HG03442 (cell line): ENCODE measurements at regions not wholly inside any gene's neighbourhood (a gene's known extent, or its start where the extent isn't known, plus 50 kb on each side); places are given as distances from the start of the nearest gene placed in this dataset.
A peak's percentile ranks its signal among the peaks of the same experiment; 100 is the strongest.

Experiments used
- ATAC-seq: cut with Tn5 transposase; IDR thresholded peaks from one replicate; pipeline ENCODE4 v1.9.1; 2021; ENCODE audit warnings: mild to moderate bottlenecking, moderate library complexity; ENCODE audit not compliant: unreplicated experiment

DNA sequence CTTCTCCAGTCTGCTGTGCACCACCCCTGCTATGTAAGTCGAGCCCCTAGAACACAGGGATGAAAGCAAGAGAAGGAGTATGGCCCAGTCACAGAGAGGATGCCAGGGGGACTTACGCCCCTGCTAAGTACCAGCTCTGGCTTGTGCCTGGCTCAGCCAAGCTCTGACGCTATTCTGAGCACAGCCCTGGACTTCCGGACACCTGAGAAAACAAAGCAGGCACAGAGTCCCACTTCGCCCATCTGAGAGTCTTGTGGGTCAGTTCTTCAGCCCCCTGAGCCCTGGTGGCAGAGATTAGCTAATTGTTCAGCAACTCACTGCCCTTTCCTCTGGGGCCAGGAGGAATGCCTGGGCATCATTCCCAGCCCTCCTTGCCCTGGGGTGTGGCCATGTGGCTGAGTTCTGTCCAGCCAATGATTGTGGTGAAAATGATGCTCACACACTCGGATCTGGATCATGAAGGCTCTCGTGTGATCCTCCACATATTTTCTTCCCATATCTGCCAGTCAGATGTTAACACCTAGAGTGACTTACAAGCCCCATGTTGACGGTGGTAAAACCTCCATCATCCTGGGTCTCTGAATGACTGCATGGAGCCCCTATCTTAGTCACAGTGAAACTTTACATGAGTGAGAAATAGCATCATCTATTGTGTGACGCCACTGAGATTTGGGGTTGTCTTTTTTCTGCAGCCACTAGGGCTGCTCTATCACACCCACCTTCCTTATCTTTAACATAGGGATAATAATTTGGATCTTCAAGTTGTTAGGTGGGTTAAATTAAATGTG lies 105.7 kb downstream of the TPRA1 start:
- no peak for ATAC-seq

DNA sequence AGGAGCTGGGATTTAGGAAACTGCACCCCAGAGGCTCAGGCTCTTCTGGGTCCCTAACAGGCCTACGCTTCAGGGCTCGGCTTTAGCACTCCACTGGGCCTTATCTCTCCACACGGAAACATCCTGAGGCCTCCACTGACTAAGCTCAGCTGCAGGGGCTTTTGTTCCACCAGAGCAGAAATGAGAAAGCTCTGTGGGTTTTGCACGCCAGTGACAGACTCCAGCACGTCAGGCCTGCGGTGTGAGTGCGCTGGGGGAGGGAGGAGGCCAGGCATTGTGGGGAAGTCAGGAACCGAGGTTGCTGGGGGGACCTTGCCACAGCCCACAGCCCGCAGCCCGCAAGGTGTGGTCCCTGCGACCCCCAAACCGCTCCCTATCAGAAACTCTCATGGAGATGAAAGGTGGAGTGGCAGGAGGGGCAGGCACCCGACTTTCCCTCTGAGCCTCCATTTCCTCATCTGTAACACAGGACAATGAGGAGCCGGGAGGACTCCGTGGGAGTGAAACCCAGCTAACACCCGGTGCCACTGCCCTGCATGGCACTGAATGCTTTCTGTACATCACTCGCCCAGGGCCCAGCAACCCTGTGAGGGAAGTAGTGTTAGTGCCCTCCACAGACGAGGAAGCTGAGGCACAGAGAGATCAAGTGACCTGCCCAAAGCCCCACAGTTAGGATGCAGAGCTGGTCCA lies 106.5 kb downstream of the TPRA1 start:
- peak; percentile 59 for ATAC-seq

DNA sequence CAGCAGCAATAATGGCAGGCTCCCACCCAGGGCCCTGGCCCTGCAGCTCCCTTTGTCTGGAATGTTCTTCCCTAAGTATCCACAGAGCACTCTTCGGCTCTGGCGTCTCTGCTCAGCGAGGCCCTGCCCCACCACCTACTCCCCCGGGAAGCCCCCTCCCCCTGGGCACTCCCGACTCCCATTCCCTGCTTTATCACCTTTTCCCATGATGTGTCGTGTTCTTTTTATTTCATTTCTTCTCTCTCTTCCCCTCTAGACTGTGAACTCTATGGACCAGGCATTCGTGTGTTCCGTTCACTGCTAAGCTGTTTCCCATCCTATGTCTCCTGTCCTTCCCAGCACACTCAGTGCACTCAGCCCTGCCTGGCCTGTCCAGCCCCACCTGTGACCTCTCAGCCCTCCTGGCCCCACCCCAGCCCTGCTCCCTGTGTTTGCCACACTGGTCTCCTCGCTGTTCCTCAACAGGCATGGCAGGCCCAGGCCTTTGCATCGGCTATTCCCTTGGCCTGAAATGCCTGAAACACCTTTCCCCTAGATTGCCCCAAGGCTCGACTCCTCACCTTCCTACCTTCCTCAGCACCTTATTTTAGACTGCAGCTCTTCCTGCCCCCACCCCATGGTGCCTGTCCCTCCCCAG lies 107.4 kb downstream of the TPRA1 start:
- ATAC-seq: no peak

DNA sequence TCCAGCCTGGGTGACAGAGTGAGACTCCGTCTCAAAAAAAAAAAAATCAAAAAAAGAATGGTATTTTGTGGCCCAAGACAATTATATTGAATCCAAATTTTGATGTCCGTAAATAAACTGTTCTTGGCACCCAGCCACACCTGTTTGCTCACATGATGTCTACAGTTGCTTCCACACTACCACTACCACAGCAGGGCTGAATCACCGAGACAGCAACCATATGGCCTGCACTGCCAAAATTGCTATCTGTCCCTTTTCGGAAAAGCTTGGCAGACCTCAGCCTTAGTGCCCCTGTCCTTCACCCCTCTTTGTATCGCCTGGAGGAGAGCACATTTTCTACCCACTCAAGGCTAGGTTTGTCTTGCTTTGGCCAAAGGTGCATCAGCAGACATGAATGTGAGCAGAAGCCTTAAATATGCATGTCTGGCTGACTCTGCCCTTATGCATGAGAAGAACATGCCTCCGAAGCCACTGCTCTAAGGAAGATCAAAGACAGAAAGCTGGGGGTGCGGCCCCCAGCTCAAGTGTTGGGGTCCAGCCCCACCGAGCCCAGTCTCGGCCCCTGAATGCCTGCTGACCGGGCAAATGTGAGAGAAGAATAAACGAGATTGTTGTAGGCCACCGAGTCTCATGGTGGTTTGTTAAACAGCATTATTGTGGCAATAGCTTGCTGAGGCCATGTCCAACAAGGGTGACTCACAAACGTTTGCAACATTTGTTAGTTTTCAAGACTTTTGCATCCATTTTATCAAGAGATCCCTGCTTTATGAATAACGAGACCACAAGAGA lies 108.1 kb downstream of the TPRA1 start:
- ATAC-seq: no peak

DNA sequence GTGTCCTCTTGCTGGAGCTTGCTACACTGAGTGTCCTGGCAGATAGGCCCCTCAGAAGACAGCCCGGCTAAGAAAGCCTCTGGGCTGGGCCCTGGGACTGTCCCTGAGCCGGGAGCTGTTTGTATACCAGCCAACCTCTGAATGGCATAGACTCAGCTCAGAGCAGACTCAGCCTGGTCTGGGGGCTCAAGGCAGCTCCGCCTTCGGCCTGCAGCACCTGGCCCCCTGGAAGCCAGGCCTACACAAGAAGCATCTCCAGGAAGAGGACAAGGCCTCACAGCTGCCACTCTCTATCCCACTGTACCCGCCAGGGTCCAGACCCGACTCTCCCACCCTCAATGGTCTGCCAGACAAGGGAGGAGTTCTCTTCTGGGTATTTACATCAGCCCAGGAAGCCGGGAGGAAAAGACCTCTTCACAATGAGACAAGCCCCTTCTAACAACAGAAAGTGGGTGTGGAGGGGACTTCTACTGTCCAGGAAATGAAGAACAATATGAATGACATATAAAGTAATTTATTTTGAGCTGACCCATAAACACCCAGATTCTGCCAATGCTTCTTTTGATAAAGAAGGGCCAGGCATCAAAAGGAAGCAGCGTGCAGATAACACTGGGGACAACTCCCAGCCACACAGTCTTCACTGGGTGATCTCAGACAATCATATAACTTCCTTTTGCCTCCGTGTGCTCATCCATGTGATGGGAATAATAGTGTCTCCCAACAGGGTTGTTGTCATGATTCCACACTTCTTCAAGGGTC lies 110.2 kb downstream of the TPRA1 start:
- no peak for ATAC-seq

DNA sequence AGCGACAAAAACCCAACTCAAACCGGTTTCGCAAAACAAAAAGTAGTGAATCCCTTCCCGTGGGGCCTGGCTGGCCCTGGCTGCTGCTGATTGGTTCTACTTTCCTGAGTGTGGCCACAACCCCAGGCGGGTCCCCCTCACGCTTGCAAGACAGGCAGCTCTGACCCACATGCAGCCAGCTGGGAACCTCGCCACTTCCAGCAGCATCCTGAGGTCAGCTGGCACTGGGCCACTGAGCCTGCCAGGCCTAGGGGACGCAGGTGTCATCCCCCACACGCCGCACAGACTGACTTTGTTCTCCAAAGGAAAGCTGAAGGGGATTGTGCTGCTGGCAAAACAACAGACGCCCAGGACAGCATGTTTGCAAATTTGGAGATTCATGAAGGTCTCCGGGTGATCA lies 111.1 kb downstream of the TPRA1 start:
- ATAC-seq: no peak

DNA sequence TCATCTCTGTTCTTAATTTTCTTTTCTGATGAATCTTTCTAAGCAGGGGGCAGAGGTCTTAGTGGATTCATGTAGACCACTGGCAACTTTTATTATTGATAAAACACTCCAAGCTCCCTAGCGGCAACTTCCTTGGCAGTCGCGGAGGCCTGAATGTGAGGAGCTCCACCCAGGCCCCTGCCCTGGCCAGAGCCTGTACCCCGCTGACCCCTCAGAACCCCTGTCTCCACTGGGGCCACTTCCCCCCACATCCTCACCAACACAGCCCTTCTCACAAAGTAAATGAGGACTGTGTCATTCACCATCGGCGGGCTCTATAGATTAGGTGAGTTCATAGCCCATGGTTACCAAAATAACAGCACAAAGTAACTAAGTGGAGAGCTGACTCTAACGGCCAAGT lies 111.6 kb downstream of the TPRA1 start:
- no peak for ATAC-seq

DNA sequence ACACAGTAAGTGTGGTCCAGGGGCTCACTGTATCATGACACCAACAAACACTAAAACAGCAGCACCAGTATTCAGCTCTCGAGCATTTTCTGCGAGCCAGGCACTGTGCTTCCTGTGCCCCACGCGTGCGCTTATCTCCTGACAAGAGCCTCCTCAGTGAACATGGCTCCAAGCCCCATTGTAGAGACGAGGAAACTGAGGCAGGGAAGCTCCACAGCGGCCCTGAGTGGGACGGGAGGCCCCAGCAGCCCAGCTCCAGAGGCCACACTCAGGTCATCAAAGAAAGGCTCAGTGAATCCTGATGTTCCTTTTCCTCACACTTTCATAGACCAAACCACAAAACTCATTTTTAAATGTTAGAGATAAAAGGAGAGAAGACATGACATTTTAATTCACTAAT lies 113.1 kb downstream of the TPRA1 start:
- no peak for ATAC-seq

DNA sequence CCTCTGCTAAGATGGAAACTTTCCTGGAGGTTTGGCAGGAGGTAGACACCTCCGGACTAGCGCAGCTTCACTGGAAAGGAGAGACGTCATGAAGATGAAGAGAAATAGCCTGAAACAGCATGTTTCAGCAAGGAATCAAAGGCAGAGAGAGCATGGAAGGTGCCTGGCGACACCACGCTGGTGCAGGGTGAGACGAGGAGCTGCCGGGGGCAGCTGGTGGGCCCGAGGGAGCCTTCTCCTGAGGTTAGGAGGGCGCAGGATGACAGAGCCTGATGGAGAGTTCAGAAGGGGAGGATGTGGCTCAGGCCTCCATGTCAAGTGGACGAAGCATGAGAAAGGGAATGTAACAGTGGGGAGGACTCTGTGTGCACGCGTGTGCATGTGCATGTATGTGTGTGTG lies 113.6 kb downstream of the TPRA1 start:
- ATAC-seq: no peak

DNA sequence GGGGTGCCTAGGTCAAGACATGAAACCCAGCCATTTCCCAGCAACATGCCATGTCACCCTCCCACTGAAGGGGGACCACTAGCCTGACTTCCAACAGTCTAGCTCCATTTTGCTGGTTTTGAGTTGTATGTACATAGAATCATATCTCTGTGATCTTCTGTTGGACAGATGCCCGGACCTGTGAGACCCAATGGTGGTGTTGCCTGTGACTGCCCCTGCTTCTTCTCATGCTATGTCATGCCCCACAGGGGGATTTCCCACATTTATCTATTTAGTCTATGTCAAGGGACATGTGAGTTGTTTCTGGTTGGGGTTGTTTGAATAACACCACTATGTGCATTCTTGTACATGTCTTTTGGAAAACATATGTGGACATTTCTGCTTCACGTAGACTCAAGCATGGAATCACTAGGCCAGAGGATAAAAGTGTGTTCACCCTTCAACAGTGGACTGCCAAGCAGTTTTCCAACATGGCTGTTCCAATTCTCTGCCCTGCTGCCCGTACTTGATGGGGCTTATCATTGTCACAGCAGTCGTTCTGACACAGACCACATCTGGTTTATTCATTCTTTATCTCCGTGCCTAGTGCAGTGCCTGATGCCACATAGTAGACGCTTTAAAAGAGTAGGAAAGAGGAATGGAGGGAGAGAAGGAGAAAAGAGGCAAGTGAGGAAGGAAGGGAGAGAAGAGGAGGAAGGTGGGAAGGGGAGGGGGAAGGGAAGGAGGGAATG lies 114.4 kb downstream of the TPRA1 start:
- no peak for ATAC-seq

DNA sequence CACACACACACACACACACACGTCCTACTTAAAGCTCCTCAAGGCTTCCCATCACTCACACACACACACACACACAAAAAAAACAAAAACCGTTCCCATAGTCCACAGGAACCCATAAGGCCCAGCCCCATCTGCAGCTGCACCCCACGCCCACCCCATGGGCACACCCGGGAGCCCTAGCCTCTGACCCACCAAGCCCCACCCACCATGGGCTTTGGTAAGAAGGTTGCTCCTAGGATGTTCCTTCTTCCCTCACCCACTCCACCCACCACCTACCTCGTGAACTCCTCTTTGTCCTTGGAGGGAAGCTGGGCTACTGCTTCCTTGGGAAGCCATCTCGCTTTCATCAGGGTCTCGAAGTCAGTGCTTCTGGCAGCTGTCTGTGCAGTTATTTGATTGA lies 115.1 kb downstream of the TPRA1 start:
- ATAC-seq: no peak

DNA sequence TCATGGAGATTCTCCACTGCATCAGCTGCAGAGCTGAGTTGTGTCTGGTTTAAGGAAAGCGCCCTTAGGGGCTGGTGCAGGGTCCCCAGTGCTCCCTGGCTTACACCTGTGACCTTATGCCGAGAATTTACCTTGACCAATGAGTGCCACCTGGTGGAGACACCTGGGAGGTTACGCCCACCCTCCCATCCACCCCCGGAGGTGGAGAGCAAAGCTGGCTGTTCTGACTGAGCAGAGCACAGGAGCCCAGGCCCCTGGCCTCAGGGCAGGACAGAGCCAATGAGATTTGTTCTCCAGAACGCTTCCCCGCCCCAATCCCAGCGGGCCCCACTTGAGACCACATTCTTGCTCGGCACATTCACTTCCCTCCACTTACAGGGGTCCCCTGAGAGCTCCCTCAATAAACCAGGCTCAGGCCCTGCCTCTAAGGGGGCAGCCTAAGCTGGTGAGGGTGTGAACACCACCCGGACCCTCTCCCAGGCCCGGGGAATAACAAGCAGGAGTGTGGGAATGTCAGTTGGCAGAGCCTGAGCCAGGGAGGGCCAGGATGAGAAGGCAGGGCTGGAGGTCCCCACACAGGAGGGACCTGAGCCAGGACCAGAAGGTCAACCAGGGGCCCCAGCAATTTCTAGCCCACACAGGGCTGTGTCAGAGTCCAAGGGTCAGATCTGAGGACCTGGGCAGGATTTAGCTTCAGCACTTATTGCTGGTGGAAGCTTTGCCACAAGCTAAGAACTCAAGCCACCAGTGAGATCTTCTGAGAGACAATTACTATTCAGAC lies 117.1 kb downstream of the TPRA1 start:
- no peak for ATAC-seq

DNA sequence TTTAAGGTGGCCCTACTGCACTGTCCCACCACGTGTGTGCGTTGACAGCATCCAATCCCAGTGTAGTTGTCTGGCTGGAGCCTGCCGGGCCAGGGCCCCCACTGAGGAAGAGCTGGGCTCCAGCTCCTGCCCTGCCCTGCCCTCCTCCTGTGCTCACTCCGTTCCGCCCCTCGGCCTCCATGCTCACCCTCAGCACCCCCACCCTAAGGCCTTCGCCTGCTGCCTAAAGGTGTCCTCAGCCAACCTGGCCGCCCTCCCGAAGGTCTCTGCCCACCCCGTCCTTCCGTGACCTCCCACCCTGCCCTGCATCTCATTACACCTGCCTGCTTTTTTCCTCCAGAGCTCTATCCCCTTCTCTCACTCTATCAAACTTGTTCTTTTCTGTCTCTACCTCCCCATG lies 118.0 kb downstream of the TPRA1 start:
- no peak for ATAC-seq

DNA sequence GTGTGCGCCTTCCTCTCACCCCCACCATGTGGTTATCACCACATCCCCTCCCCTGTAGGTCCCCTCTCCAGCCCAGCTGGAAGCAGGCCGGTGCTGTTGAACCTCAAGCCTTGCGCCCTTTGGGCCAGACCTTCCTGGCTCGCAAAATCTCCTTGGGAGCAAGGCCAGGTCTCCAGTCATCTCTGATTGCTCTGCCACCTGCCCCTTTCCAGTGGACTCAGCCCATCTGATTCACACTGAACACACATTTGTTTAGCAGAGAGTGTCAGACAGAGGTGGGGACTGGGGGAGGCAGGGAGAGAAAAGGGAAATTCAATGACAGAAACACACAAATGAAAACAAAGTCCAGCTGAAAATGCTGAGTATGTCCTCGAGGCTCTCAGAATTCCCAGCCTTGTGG lies 119.4 kb downstream of the TPRA1 start:
- no peak for ATAC-seq

DNA sequence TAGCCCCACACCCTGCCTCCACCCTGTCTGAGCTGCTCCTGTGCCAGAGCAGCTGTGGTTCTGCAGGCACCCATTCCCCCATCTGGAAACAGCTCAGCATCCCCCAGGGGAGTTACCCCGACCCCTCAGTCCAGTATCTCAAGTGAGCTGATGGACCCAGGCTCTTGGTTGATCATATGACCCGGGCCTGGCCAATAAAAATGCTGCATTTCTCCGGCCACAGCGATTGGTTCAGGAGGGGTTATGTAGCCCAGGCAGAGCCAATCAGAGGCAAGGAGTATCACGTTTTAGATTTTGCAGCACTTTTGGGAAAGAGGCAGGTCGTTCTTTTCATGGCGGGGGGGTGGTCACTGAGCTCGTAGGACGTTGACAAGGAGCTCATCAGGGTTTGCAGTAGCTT lies 120.8 kb downstream of the TPRA1 start:
- ATAC-seq: no peak

DNA sequence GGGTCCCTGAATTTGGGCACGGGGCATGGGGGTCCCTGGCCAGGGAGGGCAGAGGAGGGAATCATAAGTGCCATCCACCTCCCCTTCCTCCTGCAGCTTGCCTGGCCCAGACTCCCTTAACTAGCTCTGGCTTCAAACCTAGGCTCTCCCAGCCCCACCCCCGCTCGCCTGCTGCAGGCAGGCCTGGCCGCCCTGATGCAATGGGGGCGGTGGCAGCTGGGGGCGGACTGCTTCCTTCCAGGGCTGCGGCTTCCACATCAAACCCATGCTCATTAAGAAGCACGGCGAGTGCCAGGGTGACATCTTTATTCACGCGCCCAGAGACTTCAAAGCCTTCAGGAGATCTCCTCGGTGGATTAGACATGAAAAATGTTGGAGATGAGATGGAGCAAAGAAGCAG lies 123.1 kb downstream of the TPRA1 start:
- no peak for ATAC-seq

DNA sequence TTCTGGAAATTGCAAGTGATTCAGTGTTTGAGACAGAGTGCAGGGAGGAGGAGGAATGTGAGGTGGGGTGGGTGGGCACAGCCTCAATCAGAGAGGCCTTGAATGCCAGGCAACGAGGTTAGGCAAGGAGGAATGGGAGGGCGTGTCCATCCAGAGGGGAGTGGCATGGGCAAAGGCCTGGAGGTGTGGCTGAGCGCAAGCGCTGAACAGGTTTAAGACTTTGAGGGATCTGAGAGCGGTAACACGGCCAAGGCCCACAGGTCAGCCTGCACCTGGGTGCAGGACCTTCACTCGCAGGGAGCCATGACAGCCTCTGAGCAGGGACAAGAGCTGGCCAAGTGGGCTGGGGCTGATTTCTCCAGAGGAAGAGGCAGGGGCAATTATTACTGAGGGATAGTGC lies 125.9 kb downstream of the TPRA1 start:
- no peak for ATAC-seq

DNA sequence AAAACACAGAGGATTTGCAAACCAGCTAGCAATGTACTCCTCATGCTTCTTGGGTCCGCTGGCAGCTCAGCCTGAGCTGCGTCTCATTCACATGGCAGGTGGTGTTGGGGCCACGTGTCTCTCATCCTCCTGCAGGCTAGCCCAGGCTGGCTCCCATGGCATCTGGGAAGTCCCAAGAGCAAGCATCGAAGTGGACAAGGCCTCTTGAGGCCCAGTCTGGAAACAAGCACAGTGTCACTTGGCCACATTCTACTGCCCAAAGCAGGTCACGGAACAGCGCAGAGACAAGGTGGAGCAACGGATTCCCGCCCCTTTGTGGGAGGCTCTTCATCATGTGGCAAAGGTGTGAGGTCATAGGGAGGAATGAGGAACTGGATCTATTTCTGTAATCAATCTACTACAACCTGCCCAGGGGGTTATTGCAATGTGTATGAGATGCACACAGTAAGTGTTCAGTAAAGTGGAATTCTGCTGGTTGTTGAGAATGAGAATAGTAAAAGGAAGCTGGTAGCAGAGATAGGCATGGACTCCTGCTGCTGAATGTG lies 128.3 kb downstream of the TPRA1 start:
- no peak for ATAC-seq
